ENCODE measurements at regions not wholly inside any gene's neighbourhood (a gene's known extent, or its start where the extent isn't known, plus 50 kb on each side); places are given as distances from the start of the nearest gene placed in this dataset.

GRCh38 chr9:135343136-135343535, 136.4 kb upstream of the PPP1R26 start:
- no peak for TF ChIP-seq POLR2AphosphoS5 (IDR thresholded peaks at IDR 0.05; ENCODE audit: low read depth)
- TF ChIP-seq, protein P1, sequence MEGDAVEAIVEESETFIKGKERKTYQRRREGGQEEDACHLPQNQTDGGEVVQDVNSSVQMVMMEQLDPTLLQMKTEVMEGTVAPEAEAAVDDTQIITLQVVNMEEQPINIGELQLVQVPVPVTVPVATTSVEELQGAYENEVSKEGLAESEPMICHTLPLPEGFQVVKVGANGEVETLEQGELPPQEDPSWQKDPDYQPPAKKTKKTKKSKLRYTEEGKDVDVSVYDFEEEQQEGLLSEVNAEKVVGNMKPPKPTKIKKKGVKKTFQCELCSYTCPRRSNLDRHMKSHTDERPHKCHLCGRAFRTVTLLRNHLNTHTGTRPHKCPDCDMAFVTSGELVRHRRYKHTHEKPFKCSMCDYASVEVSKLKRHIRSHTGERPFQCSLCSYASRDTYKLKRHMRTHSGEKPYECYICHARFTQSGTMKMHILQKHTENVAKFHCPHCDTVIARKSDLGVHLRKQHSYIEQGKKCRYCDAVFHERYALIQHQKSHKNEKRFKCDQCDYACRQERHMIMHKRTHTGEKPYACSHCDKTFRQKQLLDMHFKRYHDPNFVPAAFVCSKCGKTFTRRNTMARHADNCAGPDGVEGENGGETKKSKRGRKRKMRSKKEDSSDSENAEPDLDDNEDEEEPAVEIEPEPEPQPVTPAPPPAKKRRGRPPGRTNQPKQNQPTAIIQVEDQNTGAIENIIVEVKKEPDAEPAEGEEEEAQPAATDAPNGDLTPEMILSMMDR (IDR thresholded peaks at IDR 0.05; ENCODE audit: insufficient read depth, low read length) = no peak
